B cell (primary cell): ENCODE measurements at regions not wholly inside any gene's neighbourhood (a gene's known extent, or its start where the extent isn't known, plus 50 kb on each side); places are given as distances from the start of the nearest gene placed in this dataset.

ENCODE experiments used
- ATAC-seq: fragments of 200-7000 bp; cut with Tn5 transposase; one replicate; pipeline ENCODE4 v1.10.0; 2021; ENCODE audit warnings: low read depth, mild to moderate bottlenecking, moderate number of reproducible peaks, moderate library complexity
- CTCF ChIA-PET: fragments of 350-600 bp; sonication (Branson Sonifier 250); formaldehyde crosslinking; loops from one replicate; lab custom pipeline; 2021; ENCODE audit warnings: antibody characterized with exemption, inconsistent platforms; lab: Charles Lee
- POLR2A ChIA-PET: fragments of 350-600 bp; sonication (Branson Sonifier 250); formaldehyde crosslinking; loops from one replicate; lab custom pipeline; 2021; ENCODE audit warnings: antibody characterized with exemption; lab: Charles Lee
- DNase-seq: peaks from one replicate; pipeline ENCODE4 v3.0.0; 2013
- H2AFZ ChIP-seq: 2 replicates; pipeline ENCODE4 v1.6.1; 2012; ENCODE audit warnings: mild to moderate bottlenecking, low read depth, low read length; ENCODE audit not compliant: insufficient read depth, poor library complexity, severe bottlenecking
- H3K27ac ChIP-seq, 2 donors: 1 replicate in 1 of 2; 2 replicates in 1 of 2; pipeline ENCODE4 v1.5.1; 2012 to 2013; ENCODE audit warnings: low read length in 2 of 2, mild to moderate bottlenecking in 2 of 2, moderate library complexity in 1 of 2
- H3K27me3 ChIP-seq, 4 experiments: fragments of 200-600 bp in 1 of 4; sonication (generic) in 1 of 4; replicated peaks in 1 of 4; 1 replicate in 2 of 4; 2 replicates in 2 of 4; pipeline versions ENCODE4 v1.6.1 to v1.7.0; 2013 to 2016; ENCODE audit warnings: low read length in 3 of 4, mild to moderate bottlenecking in 2 of 4, mixed read lengths in 1 of 4, moderate library complexity in 1 of 4; ENCODE audit not compliant: insufficient read depth in 4 of 4, control insufficient read depth in 3 of 4; ENCODE audit errors: control extremely low read depth in 1 of 4
- H3K36me3 ChIP-seq, 2 experiments: replicated peaks in 1 of 2; 1 replicate in 1 of 2; 2 replicates in 1 of 2; pipeline versions ENCODE4 v1.6.1 to v1.7.1; 2013; ENCODE audit warnings: low read length in 1 of 2; ENCODE audit not compliant: insufficient read depth in 2 of 2, control insufficient read depth in 1 of 2; ENCODE audit errors: control extremely low read depth in 1 of 2, extremely low read depth in 1 of 2
- H3K4me1 ChIP-seq, 2 donors: fragments of 200-600 bp in 1 of 2; sonication (generic) in 1 of 2; 1 replicate in 1 of 2; 2 replicates in 1 of 2; pipeline versions ENCODE4 v1.5.1 to v1.6.1; 2013 to 2017; ENCODE audit warnings: low read length in 2 of 2; ENCODE audit not compliant: control insufficient read depth in 2 of 2, insufficient read depth in 2 of 2
- H3K4me2 ChIP-seq: replicated peaks from 2 replicates; pipeline ENCODE3; 2012; ENCODE audit warnings: mild to moderate bottlenecking, low read depth, low read length; ENCODE audit not compliant: poor library complexity, severe bottlenecking
- H3K4me3 ChIP-seq, 5 experiments: fragments of 200-600 bp in 1 of 5; sonication (generic) in 1 of 5; 1 replicate in 3 of 5; 2 replicates in 2 of 5; pipeline versions ENCODE4 v1.5.1 to v1.7.0; 2011 to 2016; ENCODE audit warnings: low read length in 4 of 5, mild to moderate bottlenecking in 4 of 5, low read depth in 2 of 5, control low read depth in 1 of 5, moderate library complexity in 1 of 5; ENCODE audit not compliant: insufficient read depth in 1 of 5; ENCODE audit errors: control extremely low read depth in 1 of 5, extremely low read depth in 1 of 5
- H3K79me2 ChIP-seq: fragments of 200-600 bp; sonication (generic); one replicate; pipeline ENCODE4 v1.6.0; 2016; ENCODE audit warnings: low read length; ENCODE audit not compliant: control insufficient read depth, insufficient read depth
- H3K9ac ChIP-seq: fragments of 200-600 bp; sonication (generic); 2 replicates; pipeline ENCODE4 v1.6.1; 2017; ENCODE audit warnings: mild to moderate bottlenecking, low read length, moderate library complexity
- H3K9me3 ChIP-seq, 3 donors: one replicate each; pipeline versions ENCODE4 v1.6.1 to v1.7.1; 2013; ENCODE audit warnings: low read length in 2 of 3; ENCODE audit not compliant: control insufficient read depth in 2 of 3, insufficient read depth in 1 of 3; ENCODE audit errors: control extremely low read depth in 1 of 3
- H4K20me1 ChIP-seq: 2 replicates; pipeline ENCODE4 v1.6.0; 2012; ENCODE audit warnings: mild to moderate bottlenecking, low read length; ENCODE audit not compliant: insufficient read depth, control insufficient read depth, poor library complexity, severe bottlenecking
- H3K27ac Mint-ChIP-seq: one replicate; pipeline ENCODE4 v1.8.0; 2021; ENCODE audit warnings: mixed read lengths
- H3K27me3 Mint-ChIP-seq: one replicate; pipeline ENCODE4 v1.8.0; 2021; ENCODE audit warnings: mixed read lengths
- H3K4me1 Mint-ChIP-seq: one replicate; pipeline ENCODE4 v1.8.0; 2021; ENCODE audit warnings: mixed read lengths
- H3K4me3 Mint-ChIP-seq: one replicate; pipeline ENCODE4 v1.8.0; 2021; ENCODE audit warnings: mixed read lengths
- H3K9me3 Mint-ChIP-seq: one replicate; pipeline ENCODE4 v1.8.0; 2022; ENCODE audit warnings: mixed read lengths; ENCODE audit not compliant: insufficient read depth
- EZH2 ChIP-seq: IDR thresholded peaks from 2 replicates; pipeline ENCODE4 v1.6.1; 2012; ENCODE audit warnings: borderline replicate concordance, low read depth, mild to moderate bottlenecking, moderate library complexity, low read length; ENCODE audit not compliant: insufficient read depth, poor library complexity, severe bottlenecking
- WGBS: methylation state at CpG from one replicate; pipeline ENCODE4 v1.1.5; 2013; ENCODE audit warnings: missing lambda C conversion rate; ENCODE audit not compliant: insufficient coverage; 5-methylcytosine and 5-hydroxymethylcytosine counted together
- intact Hi-C: fragments of 100-400 bp; cut with micrococcal nuclease; formaldehyde crosslinking; loops from one replicate; pipeline ENCODE4 v1.10.0; 2022
- TF ChIP-seq, protein P1 (sequence below): fragments of 200-600 bp; IDR thresholded peaks from one replicate; pipeline ENCODE4 v1.8.0; 2022; ENCODE audit warnings: antibody characterized with exemption, mild to moderate bottlenecking

DNA sequence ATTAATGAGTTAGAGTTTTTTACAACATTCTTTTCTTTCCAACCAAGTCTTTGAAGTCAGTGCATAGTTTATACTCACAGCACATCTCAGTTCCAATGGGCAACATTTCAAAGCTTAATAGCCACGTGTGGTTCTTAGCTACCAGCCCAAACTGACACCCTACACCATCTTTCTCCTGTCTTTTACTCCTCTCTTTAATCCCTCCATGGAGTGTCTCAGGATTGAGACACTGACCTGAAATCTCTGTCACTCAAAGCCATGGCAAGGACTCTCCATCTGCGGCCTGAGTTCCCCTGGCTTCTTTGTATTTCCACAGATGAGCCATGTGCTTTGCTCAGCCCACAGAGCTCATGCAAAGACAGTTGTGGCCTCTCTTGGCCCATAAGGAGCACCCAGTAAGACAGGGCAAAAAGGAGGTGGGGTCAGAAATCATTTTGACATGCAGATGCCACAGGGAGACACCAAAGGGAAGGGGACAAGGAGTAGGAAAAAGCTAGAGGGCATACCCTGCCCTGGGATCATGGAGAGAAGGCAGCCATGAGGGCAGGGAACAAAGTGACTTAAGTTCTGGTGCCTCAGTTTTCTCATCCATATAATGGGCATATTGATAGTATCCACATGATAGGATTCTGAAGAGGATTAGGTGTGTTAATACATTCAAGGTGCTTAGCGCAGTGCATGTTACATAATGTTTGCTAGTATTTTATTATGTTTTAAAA, 493.6 kb upstream of the PROK2 start:
- H3K4me3 Mint-ChIP-seq: no peak overlapping the region
- POLR2A ChIA-PET: no interaction called here
- H3K9me3 Mint-ChIP-seq: peaks cover 10% of the 10 kb centered on the region
- H3K4me1 Mint-ChIP-seq: peaks cover 43% of the 10 kb centered on the region
- Histone ChIP-seq H3K36me3 (no peaks in the 10 kb centered on the region), H3K27me3 (no peaks in the 10 kb centered on the region), H3K27ac (no peak overlapping the region), H3K9ac (no peak overlapping the region), H3K4me1 (peaks cover 32 to 40% of the 10 kb centered on the region in 2 donors), H3K79me2 (no peaks in the 10 kb centered on the region), H3K4me2 (no peak overlapping the region), H3K9me3 (peaks cover 0 to 26% (median 17%) of the 10 kb centered on the region in 3 donors), H4K20me1 (no peaks in the 10 kb centered on the region), H2AFZ (no peak overlapping the region), H3K4me3 (no peak overlapping the region)
- DNase-seq (no peak), ATAC-seq (no peak)
- CTCF ChIA-PET: no interaction called here
- intact Hi-C loops: no loop called here
- H3K27me3 Mint-ChIP-seq: peaks cover 6% of the 10 kb centered on the region
- 100% methylated on average over 3 of the region's 3 CpGs for WGBS
- no peak overlapping the region for H3K27ac Mint-ChIP-seq
- TF ChIP-seq, protein P1, sequence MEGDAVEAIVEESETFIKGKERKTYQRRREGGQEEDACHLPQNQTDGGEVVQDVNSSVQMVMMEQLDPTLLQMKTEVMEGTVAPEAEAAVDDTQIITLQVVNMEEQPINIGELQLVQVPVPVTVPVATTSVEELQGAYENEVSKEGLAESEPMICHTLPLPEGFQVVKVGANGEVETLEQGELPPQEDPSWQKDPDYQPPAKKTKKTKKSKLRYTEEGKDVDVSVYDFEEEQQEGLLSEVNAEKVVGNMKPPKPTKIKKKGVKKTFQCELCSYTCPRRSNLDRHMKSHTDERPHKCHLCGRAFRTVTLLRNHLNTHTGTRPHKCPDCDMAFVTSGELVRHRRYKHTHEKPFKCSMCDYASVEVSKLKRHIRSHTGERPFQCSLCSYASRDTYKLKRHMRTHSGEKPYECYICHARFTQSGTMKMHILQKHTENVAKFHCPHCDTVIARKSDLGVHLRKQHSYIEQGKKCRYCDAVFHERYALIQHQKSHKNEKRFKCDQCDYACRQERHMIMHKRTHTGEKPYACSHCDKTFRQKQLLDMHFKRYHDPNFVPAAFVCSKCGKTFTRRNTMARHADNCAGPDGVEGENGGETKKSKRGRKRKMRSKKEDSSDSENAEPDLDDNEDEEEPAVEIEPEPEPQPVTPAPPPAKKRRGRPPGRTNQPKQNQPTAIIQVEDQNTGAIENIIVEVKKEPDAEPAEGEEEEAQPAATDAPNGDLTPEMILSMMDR: no peak
- TF ChIP-seq EZH2: no peak

DNA sequence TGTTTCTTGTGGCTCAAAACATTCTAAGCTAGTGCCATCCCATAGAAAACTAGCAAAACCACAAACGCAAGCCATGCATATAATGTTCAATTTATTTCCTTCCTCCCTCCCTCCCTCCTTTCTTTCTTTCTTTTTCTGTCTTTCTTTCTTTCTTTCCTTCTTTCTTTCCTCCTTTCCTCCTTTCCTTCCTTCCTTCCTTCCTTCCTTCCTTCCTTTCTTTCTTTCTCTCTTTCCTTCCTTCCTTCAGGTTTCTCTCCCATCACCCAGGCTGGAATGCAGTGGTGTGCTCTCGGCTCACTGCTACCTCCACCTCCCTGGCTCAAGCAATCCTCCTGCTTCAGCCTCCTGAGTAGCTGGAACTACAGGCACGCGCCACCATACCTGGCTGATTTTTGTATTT, 492.8 kb upstream of the PROK2 start:
- H3K36me3 ChIP-seq: no peaks in the 10 kb centered on the region
- ATAC-seq (no peak), DNase-seq (no peak)
- no peak overlapping the region for H3K4me3 ChIP-seq
- Mint-ChIP-seq H3K9me3 (peaks cover 10% of the 10 kb centered on the region), H3K4me3 (no peak overlapping the region), H3K4me1 (peaks cover 50% of the 10 kb centered on the region), H3K27me3 (peaks cover 6% of the 10 kb centered on the region), H3K27ac (no peak overlapping the region)
- no peaks in the 10 kb centered on the region for H3K79me2 ChIP-seq
- H2AFZ ChIP-seq: no peak overlapping the region
- TF ChIP-seq EZH2: no peak
- TF ChIP-seq, protein P1: no peak
- no peaks in the 10 kb centered on the region for H3K27me3 ChIP-seq
- peaks cover 0 to 18% (median 9%) of the 10 kb centered on the region in 3 donors for H3K9me3 ChIP-seq
- H3K9ac ChIP-seq: no peak overlapping the region
- WGBS: 40% methylated on average over 1 of the region's 4 CpGs
- CTCF ChIA-PET: no interaction called here
- POLR2A ChIA-PET: interaction anchor here (0.7 kb wide), 1 partner anchor 24 kb away, joined by 3 read pairs; no protein-coding TSS in a partner anchor
- intact Hi-C loops: no loop called here
- H3K4me1 ChIP-seq: peaks cover 40 to 48% of the 10 kb centered on the region in 2 donors
- H3K4me2 ChIP-seq: no peak overlapping the region
- H4K20me1 ChIP-seq: no peaks in the 10 kb centered on the region
- H3K27ac ChIP-seq: no peak overlapping the region
